Common myeloid progenitor, CD34-positive (primary cell): ENCODE measurements at regions not wholly inside any gene's neighbourhood (a gene's known extent, or its start where the extent isn't known, plus 50 kb on each side); places are given as distances from the start of the nearest gene placed in this dataset.

Source experiments
- CTCF ChIA-PET: fragments of 350-600 bp; sonication (Branson Sonifier 250); formaldehyde crosslinking; loops from one replicate; lab custom pipeline; 2021; ENCODE audit warnings: antibody characterized with exemption; lab: Charles Lee
- POLR2A ChIA-PET: fragments of 350-600 bp; sonication (Branson Sonifier 250); formaldehyde crosslinking; loops from one replicate; lab custom pipeline; 2021; ENCODE audit warnings: antibody characterized with exemption; lab: Charles Lee
- DNase-seq, 3 donors: peaks; one replicate each; pipeline versions ENCODE4 v3.0.0 to v3.0.0-alpha.2; 2013
- H3K27ac ChIP-seq, 2 experiments: 1 replicate in 1 of 2; 2 replicates in 1 of 2; pipeline ENCODE4 v1.7.0; 2013; ENCODE audit warnings: inconsistent platforms in 2 of 2, low read length in 2 of 2, mild to moderate bottlenecking in 2 of 2, low read depth in 1 of 2, moderate library complexity in 1 of 2; ENCODE audit not compliant: severe bottlenecking in 2 of 2, insufficient read depth in 1 of 2, poor library complexity in 1 of 2
- H3K27me3 ChIP-seq, 5 experiments: replicated peaks in 2 of 5; 1 replicate in 3 of 5; 2 replicates in 2 of 5; pipeline versions ENCODE4 v1.6.1 to v1.7.0; 2013; ENCODE audit warnings: low read length in 4 of 5, mild to moderate bottlenecking in 2 of 5, moderate library complexity in 2 of 5, inconsistent platforms in 1 of 5; ENCODE audit not compliant: insufficient read depth in 5 of 5, control insufficient read depth in 4 of 5
- H3K36me3 ChIP-seq, 4 experiments: 1 replicate in 2 of 4; 2 replicates in 2 of 4; pipeline versions ENCODE4 v1.6.1 to v1.7.0; 2013; ENCODE audit warnings: low read length in 3 of 4, control low read depth in 1 of 4, mild to moderate bottlenecking in 1 of 4; ENCODE audit not compliant: control insufficient read depth in 4 of 4, insufficient read depth in 4 of 4
- H3K4me1 ChIP-seq, 4 experiments: 1 replicate in 3 of 4; 2 replicates in 1 of 4; pipeline versions ENCODE4 v1.6.1 to v1.7.1; 2013; ENCODE audit warnings: low read length in 3 of 4, mild to moderate bottlenecking in 3 of 4, control low read depth in 1 of 4, inconsistent platforms in 1 of 4, moderate library complexity in 1 of 4; ENCODE audit not compliant: control insufficient read depth in 4 of 4, insufficient read depth in 4 of 4; ENCODE audit errors: control extremely low read depth in 1 of 4
- H3K4me3 ChIP-seq, 7 experiments: 1 replicate in 4 of 7; 2 replicates in 3 of 7; pipeline versions ENCODE4 v1.5.1 to v1.7.0; 2013; ENCODE audit warnings: mild to moderate bottlenecking in 7 of 7, low read length in 6 of 7, moderate library complexity in 6 of 7, inconsistent platforms in 2 of 7, low read depth in 2 of 7, control low read depth in 1 of 7; ENCODE audit not compliant: insufficient read depth in 4 of 7, control insufficient read depth in 1 of 7; ENCODE audit errors: extremely low read depth in 1 of 7
- H3K9me3 ChIP-seq, 5 experiments: 1 replicate in 4 of 5; 2 replicates in 1 of 5; pipeline versions ENCODE4 v1.6.1 to v1.7.1; 2013; ENCODE audit warnings: low read length in 4 of 5, mild to moderate bottlenecking in 2 of 5, inconsistent platforms in 1 of 5, low read depth in 1 of 5, moderate library complexity in 1 of 5; ENCODE audit not compliant: control insufficient read depth in 4 of 5, insufficient read depth in 2 of 5; ENCODE audit errors: control extremely low read depth in 1 of 5
- WGBS: methylation state at CpG from one replicate; pipeline ENCODE4 v1.1.5; 2013; ENCODE audit not compliant: insufficient coverage; 5-methylcytosine and 5-hydroxymethylcytosine counted together

DNA sequence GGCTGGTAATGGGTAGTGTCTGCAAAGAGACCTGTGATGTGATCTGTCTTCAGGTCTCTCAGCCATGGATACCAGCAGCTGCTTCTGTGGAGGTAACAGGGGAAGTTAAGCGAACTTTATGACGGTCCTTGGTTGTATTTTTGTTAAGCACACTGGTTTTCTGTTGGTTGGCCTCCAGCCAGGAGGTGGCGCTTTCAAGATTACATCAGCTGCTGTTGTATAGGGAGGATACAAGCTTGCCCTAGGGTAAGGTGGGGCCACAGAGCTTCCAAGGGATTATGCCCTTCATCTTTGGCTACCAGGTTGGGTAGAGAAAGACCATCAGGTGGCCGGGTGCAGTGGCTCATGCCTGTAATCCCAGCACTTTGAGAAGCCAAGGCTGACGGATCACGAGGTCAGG, 834.2 kb upstream of the GALNTL6 start:
- Histone ChIP-seq H3K4me3 (no peak overlapping the region), H3K36me3 (no peaks in the 10 kb centered on the region), H3K9me3 (no peaks in the 10 kb centered on the region), H3K27ac (no peak overlapping the region), H3K27me3 (no peaks in the 10 kb centered on the region), H3K4me1 (no peaks in the 10 kb centered on the region)
- WGBS = 98% methylated on average over 6 of the region's 6 CpGs
- ChIA-PET POLR2A (no interaction called here), CTCF (no interaction called here)
- DNase-seq = no peak

DNA sequence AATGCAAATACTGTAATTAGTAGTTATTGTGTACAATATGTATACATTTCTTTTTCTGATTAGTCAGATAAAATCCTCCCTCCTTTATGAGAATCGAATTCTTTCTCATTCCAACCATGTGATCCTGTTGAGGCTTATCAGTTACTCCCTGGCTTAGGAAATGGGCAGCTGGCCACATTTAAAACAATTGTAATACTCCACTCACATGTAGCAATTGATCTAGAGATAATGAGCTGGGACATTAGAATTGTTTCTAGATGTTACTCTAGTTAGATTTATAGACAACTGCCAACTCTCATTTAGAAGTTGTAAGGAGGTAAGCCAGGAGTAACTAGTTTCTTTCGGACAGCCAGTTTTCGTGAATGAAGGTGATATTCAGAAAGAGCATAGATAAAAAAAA, 859.3 kb upstream of the AADAT start:
- Histone ChIP-seq H3K36me3 (no peaks in the 10 kb centered on the region), H3K27ac (no peak overlapping the region), H3K9me3 (no peaks in the 10 kb centered on the region), H3K4me1 (no peaks in the 10 kb centered on the region), H3K4me3 (no peak overlapping the region), H3K27me3 (no peaks in the 10 kb centered on the region)
- no peak for DNase-seq
- POLR2A ChIA-PET = no interaction called here
- CTCF ChIA-PET = no interaction called here
- WGBS = no CpG with 5 or more reads among the region's 3 CpGs

DNA sequence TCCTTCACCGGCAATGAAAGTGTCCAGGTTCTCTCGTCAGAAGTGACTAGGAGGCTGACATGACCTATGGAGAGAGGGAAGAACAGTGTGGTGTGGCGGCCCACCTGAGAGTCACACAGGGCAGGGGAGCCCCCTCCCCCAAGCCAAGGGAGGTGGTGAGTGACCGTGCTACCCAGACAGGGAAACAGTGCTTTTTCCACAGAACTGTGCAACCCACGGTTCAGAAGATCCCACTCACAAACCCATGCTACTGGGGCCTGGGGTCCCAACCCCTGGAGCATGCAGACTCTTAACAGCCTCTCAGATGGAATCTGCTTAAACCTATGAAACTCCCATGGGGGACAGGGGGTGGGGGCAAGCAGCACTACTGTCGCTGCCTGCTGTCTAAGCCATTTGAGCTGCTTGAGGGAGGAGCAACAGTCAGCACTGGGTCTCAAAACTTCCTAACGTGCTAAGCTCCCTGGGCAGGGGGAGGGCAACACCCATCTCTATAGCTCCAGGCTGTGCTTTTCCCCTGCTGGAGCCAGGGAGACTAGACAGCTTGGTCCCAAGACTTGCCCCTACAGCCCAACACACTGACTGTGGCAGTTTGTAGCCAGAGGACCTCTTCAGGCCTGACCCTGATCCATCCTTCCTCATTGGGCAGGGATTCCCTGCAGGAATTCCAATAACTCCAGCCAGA, 850.4 kb upstream of the AADAT start:
- Histone ChIP-seq H3K4me1 (no peaks in the 10 kb centered on the region), H3K36me3 (no peaks in the 10 kb centered on the region), H3K27me3 (no peaks in the 10 kb centered on the region), H3K27ac (no peak overlapping the region), H3K4me3 (no peak overlapping the region), H3K9me3 (peaks cover 0 to 6% (median 0%) of the 10 kb centered on the region in 5 experiments)
- WGBS = 87% methylated on average over 5 of the region's 7 CpGs
- ChIA-PET POLR2A (no interaction called here), CTCF (no interaction called here)
- DNase-seq = no peak

DNA sequence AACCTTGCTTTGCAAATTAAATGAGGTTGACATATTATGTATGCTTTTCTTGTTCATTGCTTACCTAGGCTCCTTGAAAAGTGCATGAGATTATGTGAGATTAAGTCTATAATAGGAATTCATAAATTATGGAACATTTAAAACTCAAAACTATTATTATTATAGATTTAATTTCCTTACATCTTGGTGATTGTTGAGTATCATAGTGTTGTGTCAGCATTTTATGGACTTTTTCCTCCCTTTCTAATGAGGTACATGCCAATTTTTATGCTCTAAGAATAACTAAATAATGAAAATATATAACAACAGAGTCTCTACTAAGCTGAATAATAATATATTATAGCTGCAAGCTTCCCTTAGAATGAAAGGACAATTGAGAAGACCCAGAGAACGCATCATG, 848.8 kb upstream of the AADAT start:
- POLR2A ChIA-PET = interaction anchor here (0.6 kb wide), 1 partner anchor 45 kb away, joined by 3 read pairs; no protein-coding TSS in a partner anchor
- no peaks in the 10 kb centered on the region for H3K4me1 ChIP-seq
- no peak overlapping the region for H3K4me3 ChIP-seq
- H3K27ac ChIP-seq = no peak overlapping the region
- no peaks in the 10 kb centered on the region for H3K36me3 ChIP-seq
- no CpG with 5 or more reads among the region's 1 CpG for WGBS
- peaks cover 0 to 6% (median 0%) of the 10 kb centered on the region in 5 experiments for H3K9me3 ChIP-seq
- CTCF ChIA-PET = interaction anchor here (1.0 to 1.1 kb wide), 2 partner anchors 9 to 52 kb away, joined by 3 read pairs; no protein-coding TSS in a partner anchor
- DNase-seq = no peak
- no peaks in the 10 kb centered on the region for H3K27me3 ChIP-seq

DNA sequence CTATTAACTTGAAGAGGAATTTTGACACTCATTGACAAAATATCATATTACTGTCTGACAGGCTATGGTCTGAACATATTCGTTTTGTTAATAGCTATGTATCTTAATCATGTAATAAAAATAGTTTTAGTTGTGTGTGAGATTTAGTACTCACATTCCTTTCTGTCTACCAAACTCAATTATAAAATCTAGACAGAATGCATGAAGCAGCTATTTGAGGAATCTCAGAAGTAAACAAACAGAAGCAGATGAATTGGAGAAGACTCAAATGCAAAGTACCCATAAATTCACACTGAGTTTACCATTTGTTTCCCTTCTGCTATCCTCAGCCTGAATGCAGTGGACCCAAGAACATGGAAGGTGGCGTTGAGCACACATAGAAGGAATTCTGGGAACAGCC, 841.6 kb upstream of the AADAT start:
- H3K27me3 ChIP-seq = no peaks in the 10 kb centered on the region
- no peaks in the 10 kb centered on the region for H3K4me1 ChIP-seq
- POLR2A ChIA-PET = no interaction called here
- CTCF ChIA-PET = interaction anchor here (1.4 kb wide), 1 partner anchor 13 kb away, joined by 3 read pairs; no protein-coding TSS in a partner anchor
- no peak for DNase-seq
- no peaks in the 10 kb centered on the region for H3K9me3 ChIP-seq
- H3K36me3 ChIP-seq = no peaks in the 10 kb centered on the region
- WGBS = no CpG with 5 or more reads among the region's 2 CpGs
- H3K27ac ChIP-seq = no peak overlapping the region
- no peak overlapping the region for H3K4me3 ChIP-seq

DNA sequence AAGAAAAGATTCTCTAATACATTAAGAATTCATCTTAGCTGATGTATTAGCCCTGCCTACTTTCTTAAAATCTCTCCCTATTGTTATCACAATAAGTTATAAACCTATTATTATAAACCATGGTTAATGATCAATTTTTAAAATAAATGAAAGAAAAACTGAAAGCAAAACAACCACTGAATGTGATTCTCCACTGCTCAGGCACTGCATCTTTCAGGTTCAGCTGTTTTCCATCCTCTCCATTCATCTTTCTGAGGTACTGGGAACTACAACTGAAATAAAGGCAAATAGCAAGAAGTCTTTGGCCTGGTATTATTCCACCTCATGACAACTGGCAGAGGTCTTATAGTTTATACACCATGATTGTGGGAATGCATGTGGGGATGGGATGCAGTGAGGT, 798.9 kb upstream of the AADAT start:
- POLR2A ChIA-PET = no interaction called here
- H3K27ac ChIP-seq = no peak overlapping the region

DNA sequence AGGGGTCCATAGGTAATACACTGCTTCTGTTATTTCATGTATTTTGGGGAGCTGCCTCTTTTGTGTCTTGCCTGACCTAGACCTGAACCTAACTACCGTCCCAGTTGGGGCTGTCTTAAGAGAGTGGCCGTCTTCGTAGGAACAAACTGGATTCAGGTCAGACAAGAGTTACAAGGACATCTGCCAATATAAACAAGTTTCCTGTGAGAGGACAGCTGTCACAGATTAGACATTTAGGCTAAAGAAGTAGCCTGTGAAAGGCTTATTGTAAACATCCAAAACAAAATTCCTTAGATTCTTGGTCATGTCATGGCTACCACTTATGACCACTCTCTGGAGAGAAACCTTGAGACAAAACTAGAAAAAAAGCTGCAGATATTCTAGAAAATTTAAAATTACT, 797.6 kb upstream of the AADAT start:
- CTCF ChIA-PET = no interaction called here
- POLR2A ChIA-PET = no interaction called here
- Histone ChIP-seq H3K27me3 (no peaks in the 10 kb centered on the region), H3K36me3 (no peaks in the 10 kb centered on the region), H3K4me1 (no peaks in the 10 kb centered on the region), H3K4me3 (no peak overlapping the region), H3K9me3 (no peaks in the 10 kb centered on the region), H3K27ac (no peak overlapping the region)
- WGBS = no CpG with 5 or more reads among the region's 3 CpGs
- DNase-seq = no peak

More for the DNA sequence above, 798.9 kb upstream of the AADAT start:
- H3K27me3 ChIP-seq = no peaks in the 10 kb centered on the region
- no peaks in the 10 kb centered on the region for H3K4me1 ChIP-seq
- CTCF ChIA-PET = no interaction called here
- no peak overlapping the region for H3K4me3 ChIP-seq
- no peak for DNase-seq
- peaks cover 0 to 5% (median 0%) of the 10 kb centered on the region in 5 experiments for H3K9me3 ChIP-seq
- no peaks in the 10 kb centered on the region for H3K36me3 ChIP-seq
